OCI-LY3 (cell line): ENCODE measurements at regions not wholly inside any gene's neighbourhood (a gene's known extent, or its start where the extent isn't known, plus 50 kb on each side); places are given as distances from the start of the nearest gene placed in this dataset.

Source experiments
- H2AFZ ChIP-seq: fragments of 200-600, 300-600 bp; shearing (Covaris generic); 2 replicates; pipeline ENCODE4 v1.6.0; 2014; ENCODE audit warnings: antibody characterized with exemption, low read depth, low read length
- H3K27ac ChIP-seq: fragments of 200-600, 300-600 bp; sonication (generic); 2 replicates; pipeline ENCODE4 v1.5.1; 2014; ENCODE audit warnings: mild to moderate bottlenecking, low read length, moderate library complexity, mixed read lengths
- H3K27me3 ChIP-seq: fragments of 200-600, 300-600 bp; sonication (generic); 2 replicates; pipeline ENCODE4 v1.6.1; 2014; ENCODE audit warnings: low read depth, low read length, mixed read lengths
- H3K36me3 ChIP-seq: fragments of 200-600, 300-600 bp; sonication (generic); replicated peaks from 2 replicates; pipeline ENCODE3; 2014; ENCODE audit warnings: low read depth, low read length, mixed read lengths
- H3K4me1 ChIP-seq: fragments of 300-600, 200-600 bp; sonication (generic); 2 replicates; pipeline ENCODE4 v1.6.1; 2014; ENCODE audit warnings: low read length, mixed read lengths
- H3K4me2 ChIP-seq: fragments of 200-600, 300-600 bp; sonication (generic); 2 replicates; pipeline ENCODE4 v1.6.1; 2014; ENCODE audit warnings: low read length, mixed read lengths
- H3K4me3 ChIP-seq: fragments of 300-600, 200-600 bp; sonication (generic); 2 replicates; pipeline ENCODE4 v1.5.1; 2014; ENCODE audit warnings: antibody characterized with exemption, mild to moderate bottlenecking, low read length, moderate library complexity
- H3K79me2 ChIP-seq: fragments of 300-600, 200-600 bp; shearing (Covaris generic); 2 replicates; pipeline ENCODE4 v1.6.1; 2014; ENCODE audit warnings: mild to moderate bottlenecking, low read length, mixed read lengths
- H3K9ac ChIP-seq: fragments of 300-600, 200-600 bp; shearing (Covaris generic); 2 replicates; pipeline ENCODE4 v1.6.0; 2014; ENCODE audit warnings: mild to moderate bottlenecking, low read length, moderate library complexity
- H3K9me3 ChIP-seq: fragments of 200-600, 300-600 bp; shearing (Covaris generic); 2 replicates; pipeline ENCODE4 v1.6.1; 2014; ENCODE audit warnings: low read length, mixed read lengths; ENCODE audit not compliant: insufficient read depth
- H4K20me1 ChIP-seq: fragments of 200-600, 300-600 bp; sonication (generic); 2 replicates; pipeline ENCODE4 v1.6.1; 2016; ENCODE audit warnings: low read length, mixed read lengths; ENCODE audit not compliant: insufficient read depth
- CTCF ChIP-seq: fragments of 200-600, 300-600 bp; sonication (generic); IDR thresholded peaks from 2 replicates; pipeline ENCODE4 v1.5.1; 2014; ENCODE audit warnings: antibody characterized with exemption, low read length, low read depth
- EZH2phosphoT487 ChIP-seq: fragments of 200-600 bp; shearing (Covaris generic); IDR thresholded peaks from 2 replicates; pipeline ENCODE4 v1.6.1; 2018; ENCODE audit warnings: antibody characterized with exemption, mixed run types, low read depth

DNA sequence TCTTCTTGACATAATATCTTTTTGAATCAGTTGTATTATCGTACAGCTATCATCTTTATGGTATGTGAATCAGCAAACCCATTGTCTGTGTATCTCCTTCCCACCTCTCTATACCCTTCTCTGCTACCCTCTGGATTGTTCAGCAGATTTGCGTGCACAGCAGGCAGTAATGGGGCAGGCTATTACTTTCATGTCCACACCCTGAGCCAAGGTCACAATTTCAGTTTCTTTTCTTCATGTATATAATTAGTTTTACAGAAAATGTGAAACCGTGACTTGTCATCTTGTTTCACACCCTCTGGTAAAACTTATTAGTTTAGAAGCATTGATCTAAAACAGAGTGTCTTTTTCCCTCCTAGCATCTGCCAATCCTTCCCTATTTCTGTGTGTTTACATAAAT lies 770.4 kb upstream of the SEMA6D start:
- no peak for TF ChIP-seq CTCF
- no peaks in the 10 kb centered on the region for H3K36me3 ChIP-seq
- H3K4me1 ChIP-seq: no peaks in the 10 kb centered on the region
- H3K79me2 ChIP-seq: no peaks in the 10 kb centered on the region
- no peak overlapping the region for H3K4me2 ChIP-seq
- no peak overlapping the region for H3K4me3 ChIP-seq
- no peak overlapping the region for H3K9ac ChIP-seq
- no peaks in the 10 kb centered on the region for H3K9me3 ChIP-seq
- H2AFZ ChIP-seq: no peak overlapping the region
- no peaks in the 10 kb centered on the region for H3K27me3 ChIP-seq
- H3K27ac ChIP-seq: no peak overlapping the region
- H4K20me1 ChIP-seq: no peaks in the 10 kb centered on the region

GRCh38 chr15:46955576-46955975 lies 761.7 kb upstream of the SEMA6D start:
- Histone ChIP-seq H3K4me1 (no peaks in the 10 kb centered on the region), H3K36me3 (no peaks in the 10 kb centered on the region), H2AFZ (no peak overlapping the region), H3K79me2 (no peaks in the 10 kb centered on the region), H3K9ac (no peak overlapping the region), H3K4me2 (no peak overlapping the region), H3K9me3 (no peaks in the 10 kb centered on the region), H3K4me3 (no peak overlapping the region), H3K27me3 (no peaks in the 10 kb centered on the region), H3K27ac (no peak overlapping the region), H4K20me1 (no peaks in the 10 kb centered on the region)
- TF ChIP-seq CTCF (no peak), EZH2phosphoT487 (no peak)

DNA sequence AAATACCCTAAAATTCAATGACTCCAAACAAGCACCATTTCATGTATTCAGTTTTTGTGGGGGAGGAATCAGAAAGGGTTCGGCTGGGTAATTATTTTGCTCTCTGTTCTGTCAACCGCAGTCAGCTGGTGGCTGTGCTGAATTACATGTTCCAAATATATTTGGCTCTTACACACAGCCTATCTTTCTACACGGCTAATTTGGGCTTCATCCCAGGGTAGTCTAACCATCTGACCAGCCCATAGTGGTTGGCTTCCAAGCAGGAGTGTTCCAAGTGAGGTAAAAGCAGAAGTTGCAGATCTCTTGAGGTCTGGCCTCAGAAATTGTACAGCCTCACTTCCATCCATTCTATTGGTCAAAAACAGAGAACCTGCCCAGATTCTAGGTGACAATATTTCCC lies 760.8 kb upstream of the SEMA6D start:
- Histone ChIP-seq H3K36me3 (no peaks in the 10 kb centered on the region), H4K20me1 (no peaks in the 10 kb centered on the region), H3K9ac (no peak overlapping the region), H3K4me2 (no peak overlapping the region), H3K27me3 (no peaks in the 10 kb centered on the region), H3K27ac (no peak overlapping the region), H3K9me3 (no peaks in the 10 kb centered on the region), H3K79me2 (no peaks in the 10 kb centered on the region), H3K4me1 (no peaks in the 10 kb centered on the region), H3K4me3 (no peak overlapping the region), H2AFZ (no peak overlapping the region)
- no peak for TF ChIP-seq EZH2phosphoT487

DNA sequence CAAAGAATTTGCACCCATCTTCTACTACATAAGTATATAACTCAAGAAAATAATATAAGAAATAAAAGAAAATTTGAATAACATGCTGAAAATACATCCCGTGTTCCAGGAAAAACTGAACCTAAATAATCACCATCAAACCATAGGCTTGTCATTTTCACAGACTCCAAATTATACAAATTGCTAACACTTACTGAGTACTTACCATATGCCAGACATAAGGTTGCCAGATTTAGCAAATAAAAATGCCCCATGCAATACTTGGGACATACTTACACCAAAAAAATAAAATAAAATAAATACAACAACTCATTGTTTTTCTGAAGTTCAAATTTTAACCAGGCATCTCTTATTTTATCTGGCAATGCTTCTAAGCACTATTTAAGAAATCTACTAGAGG lies 760.4 kb upstream of the SEMA6D start:
- H2AFZ ChIP-seq: no peak overlapping the region
- H3K4me2 ChIP-seq: no peak overlapping the region
- H3K9me3 ChIP-seq: no peaks in the 10 kb centered on the region
- no peak overlapping the region for H3K4me3 ChIP-seq
- no peaks in the 10 kb centered on the region for H3K79me2 ChIP-seq
- H3K27me3 ChIP-seq: no peaks in the 10 kb centered on the region
- H3K27ac ChIP-seq: no peak overlapping the region
- no peaks in the 10 kb centered on the region for H3K36me3 ChIP-seq
- H4K20me1 ChIP-seq: no peaks in the 10 kb centered on the region
- H3K9ac ChIP-seq: no peak overlapping the region
- no peaks in the 10 kb centered on the region for H3K4me1 ChIP-seq
- TF ChIP-seq EZH2phosphoT487 (no peak), CTCF (no peak)

DNA sequence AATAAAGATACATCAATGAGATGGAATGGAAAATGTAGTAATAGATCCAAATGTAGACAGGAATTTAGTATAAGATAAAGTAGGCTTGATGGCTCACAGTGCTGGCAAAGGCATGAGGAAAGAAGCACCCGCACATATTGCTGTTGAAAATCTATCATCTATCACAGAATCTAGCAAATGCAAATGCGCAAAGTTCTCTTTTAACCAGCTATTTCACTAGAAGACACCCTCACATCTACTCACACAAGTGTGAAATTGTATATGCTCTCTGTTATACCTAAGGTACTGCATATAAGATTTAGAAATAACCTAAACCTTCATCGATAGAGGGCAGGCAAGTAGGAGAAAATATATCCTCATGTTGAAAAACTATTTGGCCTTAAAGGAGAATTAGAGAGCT lies 756.7 kb upstream of the SEMA6D start:
- no peaks in the 10 kb centered on the region for H4K20me1 ChIP-seq
- H3K9ac ChIP-seq: no peak overlapping the region
- no peaks in the 10 kb centered on the region for H3K9me3 ChIP-seq
- H3K27ac ChIP-seq: no peak overlapping the region
- H2AFZ ChIP-seq: no peak overlapping the region
- H3K4me2 ChIP-seq: no peak overlapping the region
- H3K27me3 ChIP-seq: no peaks in the 10 kb centered on the region
- no peak overlapping the region for H3K4me3 ChIP-seq
- H3K4me1 ChIP-seq: no peaks in the 10 kb centered on the region
- no peaks in the 10 kb centered on the region for H3K36me3 ChIP-seq
- no peaks in the 10 kb centered on the region for H3K79me2 ChIP-seq
- TF ChIP-seq CTCF (no peak), EZH2phosphoT487 (no peak)
